GM06990 (cell line): ENCODE measurements at regions not wholly inside any gene's neighbourhood (a gene's known extent, or its start where the extent isn't known, plus 50 kb on each side); places are given as distances from the start of the nearest gene placed in this dataset.

Source experiments
- DNase-seq: peaks from one replicate; pipeline ENCODE4 v3.0.0-alpha.2; 2011; ENCODE audit not compliant: insufficient read length; ENCODE audit errors: extremely low read depth
- H3K27me3 ChIP-seq: replicated peaks from 2 replicates; pipeline ENCODE4 v1.6.0; 2011; ENCODE audit warnings: low read length; ENCODE audit not compliant: control insufficient read depth, insufficient read depth
- H3K36me3 ChIP-seq: 2 replicates; pipeline ENCODE4 v1.5.1; 2011; ENCODE audit warnings: low read length; ENCODE audit not compliant: control insufficient read depth, insufficient read depth
- H3K4me3 ChIP-seq: replicated peaks from 2 replicates; pipeline ENCODE4 v1.5.1; 2011; ENCODE audit warnings: low read depth, mild to moderate bottlenecking, control low read depth, low read length
- TF ChIP-seq, protein P1 (sequence below): IDR thresholded peaks from 2 replicates; pipeline ENCODE4 v1.5.1; 2011; ENCODE audit warnings: low read length, control low read depth, mild to moderate bottlenecking, inconsistent platforms; ENCODE audit not compliant: insufficient read depth, poor library complexity, severe bottlenecking

DNA sequence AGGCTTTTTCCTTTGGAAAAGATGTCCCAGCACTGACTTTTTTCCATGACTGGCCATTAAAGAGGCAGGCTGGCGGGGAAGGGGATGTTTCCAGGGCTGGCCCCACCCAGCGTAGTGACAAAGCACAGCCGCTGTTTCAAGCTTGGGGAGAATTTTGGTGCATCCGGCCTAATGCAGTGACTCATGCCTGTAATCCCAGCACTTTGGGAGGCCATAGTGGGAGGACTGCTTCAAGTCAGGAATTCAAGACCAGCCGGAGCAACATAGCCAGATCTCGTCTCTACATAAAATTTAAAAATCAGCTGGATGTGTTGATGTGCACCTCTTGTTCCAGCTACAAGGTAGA, 78.0 kb upstream of the SH3BP4 start:
- H3K4me3 ChIP-seq = no peak overlapping the region
- TF ChIP-seq, protein P1, sequence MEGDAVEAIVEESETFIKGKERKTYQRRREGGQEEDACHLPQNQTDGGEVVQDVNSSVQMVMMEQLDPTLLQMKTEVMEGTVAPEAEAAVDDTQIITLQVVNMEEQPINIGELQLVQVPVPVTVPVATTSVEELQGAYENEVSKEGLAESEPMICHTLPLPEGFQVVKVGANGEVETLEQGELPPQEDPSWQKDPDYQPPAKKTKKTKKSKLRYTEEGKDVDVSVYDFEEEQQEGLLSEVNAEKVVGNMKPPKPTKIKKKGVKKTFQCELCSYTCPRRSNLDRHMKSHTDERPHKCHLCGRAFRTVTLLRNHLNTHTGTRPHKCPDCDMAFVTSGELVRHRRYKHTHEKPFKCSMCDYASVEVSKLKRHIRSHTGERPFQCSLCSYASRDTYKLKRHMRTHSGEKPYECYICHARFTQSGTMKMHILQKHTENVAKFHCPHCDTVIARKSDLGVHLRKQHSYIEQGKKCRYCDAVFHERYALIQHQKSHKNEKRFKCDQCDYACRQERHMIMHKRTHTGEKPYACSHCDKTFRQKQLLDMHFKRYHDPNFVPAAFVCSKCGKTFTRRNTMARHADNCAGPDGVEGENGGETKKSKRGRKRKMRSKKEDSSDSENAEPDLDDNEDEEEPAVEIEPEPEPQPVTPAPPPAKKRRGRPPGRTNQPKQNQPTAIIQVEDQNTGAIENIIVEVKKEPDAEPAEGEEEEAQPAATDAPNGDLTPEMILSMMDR = no peak
- H3K27me3 ChIP-seq = no peaks in the 10 kb centered on the region
- no peak for DNase-seq
- no peaks in the 10 kb centered on the region for H3K36me3 ChIP-seq

DNA sequence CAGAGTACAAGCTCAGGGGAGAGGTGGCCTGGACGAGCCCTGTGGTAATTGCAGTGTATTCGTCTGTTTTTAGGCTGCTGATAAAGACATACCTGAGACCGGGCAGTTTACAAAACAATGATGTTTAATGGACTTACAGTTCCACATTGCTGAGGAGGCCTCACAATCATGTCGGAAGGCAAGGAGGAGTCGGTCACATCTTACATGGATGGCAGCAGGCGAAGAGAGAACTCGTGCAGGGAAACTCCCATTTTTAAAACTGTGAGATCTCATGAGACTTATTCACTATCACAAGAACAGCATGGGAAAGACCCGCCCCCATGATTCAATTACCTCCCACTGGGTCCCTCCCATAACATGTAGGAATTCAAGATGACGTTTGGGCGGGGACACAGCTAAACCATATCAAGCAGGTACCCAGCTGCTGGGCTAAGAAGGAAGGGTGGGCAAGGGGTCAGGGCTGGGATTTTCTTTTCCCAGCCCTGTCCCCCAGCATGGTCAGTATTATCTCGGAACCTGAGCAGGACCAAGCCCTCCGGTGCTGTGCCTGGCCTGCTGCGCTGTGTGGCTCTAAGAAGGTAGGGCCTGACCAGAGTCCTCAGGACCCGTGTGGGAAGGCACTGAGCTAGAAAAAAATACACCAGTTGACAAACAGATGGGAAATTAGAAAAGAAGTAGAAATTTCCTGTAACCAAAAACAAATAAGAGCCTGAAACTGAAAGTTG, 78.6 kb upstream of the SH3BP4 start:
- H3K27me3 ChIP-seq = no peaks in the 10 kb centered on the region
- no peak overlapping the region for H3K4me3 ChIP-seq
- TF ChIP-seq, protein P1 = no peak
- no peaks in the 10 kb centered on the region for H3K36me3 ChIP-seq
- no peak for DNase-seq

DNA sequence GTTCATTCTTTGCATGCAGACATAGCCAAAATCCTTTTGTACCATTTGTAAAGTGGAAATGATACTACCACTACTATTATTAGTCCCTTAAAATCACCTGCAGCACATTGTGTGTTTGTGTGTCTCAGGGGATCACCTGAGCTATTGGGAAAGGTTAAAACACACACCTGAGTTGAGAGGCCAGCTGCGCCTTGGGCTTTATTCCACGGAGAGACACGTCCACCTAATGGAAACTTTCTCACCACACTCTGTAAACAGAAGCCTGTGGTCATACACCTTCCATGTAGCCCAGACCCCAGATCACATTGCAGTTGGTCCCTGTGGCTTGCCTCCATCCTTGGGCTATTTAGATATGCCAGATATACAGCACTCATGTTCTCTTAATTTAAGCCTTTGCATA, 81.8 kb upstream of the SH3BP4 start:
- Histone ChIP-seq H3K4me3 (no peak overlapping the region), H3K27me3 (no peaks in the 10 kb centered on the region), H3K36me3 (no peaks in the 10 kb centered on the region)
- no peak for DNase-seq
- TF ChIP-seq, protein P1 = no peak

DNA sequence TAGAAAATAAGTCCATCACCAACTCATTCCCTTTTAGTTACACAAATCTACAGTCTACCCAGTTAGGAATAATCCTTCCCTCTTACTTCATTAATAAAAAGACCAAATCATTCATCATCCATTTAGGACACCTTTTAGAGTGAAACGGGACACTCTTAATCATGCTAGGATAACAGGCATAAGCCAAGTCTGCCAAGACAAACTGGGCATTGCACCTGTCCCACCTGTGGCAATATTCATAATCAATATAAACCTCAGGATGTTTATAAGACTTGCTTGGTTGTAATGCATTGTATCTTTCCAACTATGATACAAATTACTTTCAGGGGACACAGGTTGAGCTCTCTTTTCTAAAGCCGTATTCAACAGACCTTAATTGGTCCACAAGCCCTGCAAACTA, 82.7 kb upstream of the SH3BP4 start:
- no peak for DNase-seq
- TF ChIP-seq, protein P1 = no peak
- Histone ChIP-seq H3K4me3 (no peak overlapping the region), H3K27me3 (no peaks in the 10 kb centered on the region), H3K36me3 (no peaks in the 10 kb centered on the region)

DNA sequence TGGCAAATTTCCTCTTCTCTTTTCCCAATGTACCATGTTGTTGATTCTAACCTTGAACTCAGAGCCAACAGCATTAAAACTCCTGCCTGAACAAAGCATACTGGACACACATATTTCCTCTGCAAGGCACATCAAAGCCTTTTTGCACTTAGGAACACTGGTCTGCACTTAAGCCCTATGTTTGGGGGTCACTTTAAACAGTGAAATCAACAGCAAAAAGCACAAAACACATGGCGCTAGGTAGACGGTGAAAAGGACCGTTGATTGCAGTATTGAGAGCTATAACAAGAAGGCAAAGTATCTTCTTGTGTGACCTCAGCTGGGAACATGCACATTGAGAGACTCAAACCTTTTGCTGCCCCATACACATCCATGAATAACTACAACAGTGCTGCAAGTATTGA, 83.9 kb upstream of the SH3BP4 start:
- H3K27me3 ChIP-seq = no peaks in the 10 kb centered on the region
- TF ChIP-seq, protein P1 = no peak
- H3K36me3 ChIP-seq = no peaks in the 10 kb centered on the region
- H3K4me3 ChIP-seq = no peak overlapping the region
- DNase-seq = no peak

DNA sequence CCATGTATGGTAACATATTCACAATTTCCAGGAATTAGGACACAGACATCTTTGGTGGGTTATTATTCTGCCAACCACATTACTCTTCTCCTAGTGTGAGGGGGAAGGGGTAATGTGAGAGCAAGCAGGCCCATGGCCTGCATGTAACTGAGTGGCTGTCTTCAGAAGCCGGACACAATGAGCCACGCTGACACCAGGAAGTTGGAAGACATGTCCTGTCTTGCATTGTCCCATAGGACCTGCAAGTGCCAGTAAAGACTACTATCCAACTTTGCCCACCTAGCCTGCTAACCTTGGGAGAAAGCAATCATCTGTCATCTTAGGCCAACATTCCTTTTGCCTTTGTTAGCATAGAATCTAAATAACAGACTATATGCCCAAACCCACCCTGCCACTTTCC, 86.2 kb upstream of the SH3BP4 start:
- H3K27me3 ChIP-seq = no peaks in the 10 kb centered on the region; the same call in 1 of the 2 replicates
- H3K36me3 ChIP-seq = no peaks in the 10 kb centered on the region
- TF ChIP-seq, protein P1 = no peak
- DNase-seq = no peak
- H3K4me3 ChIP-seq = no peak overlapping the region
